Natural killer cell (primary cell): ENCODE measurements at regions not wholly inside any gene's neighbourhood (a gene's known extent, or its start where the extent isn't known, plus 50 kb on each side); places are given as distances from the start of the nearest gene placed in this dataset.

Source experiments
- ATAC-seq, 3 donors: fragments of 150-1000 bp in 2 of 3; fragments of 200-7000 bp in 1 of 3; cut with Tn5 transposase; 1 replicate in 1 of 3; 2 replicates in 2 of 3; pipeline ENCODE4 v1.10.0; 2021; ENCODE audit warnings: mild to moderate bottlenecking in 2 of 3, moderate library complexity in 2 of 3
- DNase-seq, 2 donors: peaks; one replicate each; pipeline versions ENCODE4 v3.0.0 to v3.0.0-alpha.2; 2013 to 2021; ENCODE audit warnings: mixed read lengths in 1 of 2
- H3K27ac ChIP-seq: one replicate; pipeline ENCODE4 v1.5.1; 2013; ENCODE audit warnings: mild to moderate bottlenecking, low read length
- H3K27me3 ChIP-seq: one replicate; pipeline ENCODE4 v1.6.1; 2013; ENCODE audit warnings: low read length; ENCODE audit not compliant: control insufficient read depth, insufficient read depth
- H3K36me3 ChIP-seq: one replicate; pipeline ENCODE4 v1.6.1; 2013; ENCODE audit warnings: low read length; ENCODE audit not compliant: control insufficient read depth, insufficient read depth
- H3K4me1 ChIP-seq: one replicate; pipeline ENCODE4 v1.6.1; 2013; ENCODE audit warnings: low read length; ENCODE audit not compliant: control insufficient read depth, insufficient read depth
- H3K4me3 ChIP-seq: one replicate; pipeline ENCODE4 v1.5.1; 2013; ENCODE audit warnings: low read length
- H3K9me3 ChIP-seq: one replicate; pipeline ENCODE4 v1.6.1; 2013; ENCODE audit warnings: low read length; ENCODE audit not compliant: control insufficient read depth, insufficient read depth
- H3K27ac Mint-ChIP-seq, 2 donors: one replicate each; pipeline ENCODE4 v1.8.0; 2022; ENCODE audit warnings: mild to moderate bottlenecking in 2 of 2, mixed read lengths in 2 of 2, moderate library complexity in 1 of 2
- H3K27me3 Mint-ChIP-seq, 2 donors: one replicate each; pipeline ENCODE4 v1.8.0; 2022; ENCODE audit warnings: low read depth in 2 of 2, mixed read lengths in 2 of 2
- H3K36me3 Mint-ChIP-seq: one replicate; pipeline ENCODE4 v1.8.0; 2022; ENCODE audit warnings: mixed read lengths
- H3K4me1 Mint-ChIP-seq, 2 donors: one replicate each; pipeline ENCODE4 v1.8.0; 2022; ENCODE audit warnings: mixed read lengths in 2 of 2
- H3K4me3 Mint-ChIP-seq: one replicate; pipeline ENCODE4 v1.8.0; 2022; ENCODE audit warnings: mild to moderate bottlenecking, moderate library complexity, mixed read lengths
- H3K9me3 Mint-ChIP-seq, 2 donors: one replicate each; pipeline ENCODE4 v1.8.0; 2022; ENCODE audit warnings: mixed read lengths in 2 of 2
- WGBS: methylation state at CpG from one replicate; pipeline ENCODE4 v1.1.7; 2013; ENCODE audit warnings: missing lambda C conversion rate; ENCODE audit not compliant: insufficient coverage; 5-methylcytosine and 5-hydroxymethylcytosine counted together
- intact Hi-C: fragments of 100-400 bp; cut with micrococcal nuclease; formaldehyde crosslinking; loops from one replicate; pipeline ENCODE4 v1.14.2; 2022
- TF ChIP-seq, protein P1 (sequence below): fragments of 200-600 bp; IDR thresholded peaks from one replicate; pipeline ENCODE4 v1.8.0; 2022; ENCODE audit warnings: antibody characterized with exemption

DNA sequence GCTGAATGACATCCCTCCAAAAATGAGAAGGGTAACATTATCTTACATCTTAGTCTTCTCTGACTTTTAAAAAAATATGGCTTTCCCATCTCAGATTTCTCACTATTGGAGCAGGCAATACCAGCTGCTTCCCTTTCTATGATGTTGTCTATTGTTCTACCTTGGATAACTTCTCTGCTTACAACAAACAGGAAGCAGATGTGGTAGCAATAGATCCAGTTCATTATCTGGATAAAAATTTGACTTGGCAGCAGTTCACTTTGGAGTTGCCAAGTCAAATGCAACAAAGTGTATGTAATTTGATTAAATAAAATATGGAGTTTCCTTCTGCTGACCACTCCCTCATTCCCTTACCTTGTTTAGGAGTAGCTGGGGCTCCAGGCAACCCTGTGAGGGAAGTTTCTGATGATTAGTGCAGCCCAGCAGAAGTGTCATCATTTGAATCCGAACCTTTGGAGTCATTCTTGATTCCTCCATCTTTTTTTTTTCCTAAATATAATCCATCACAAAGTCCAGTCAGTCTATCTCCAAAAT lies 72.0 kb upstream of the GPRIN3 start:
- Histone ChIP-seq H3K4me1 (no peaks in the 10 kb centered on the region), H3K4me3 (no peak overlapping the region), H3K27me3 (no peaks in the 10 kb centered on the region), H3K9me3 (no peaks in the 10 kb centered on the region), H3K36me3 (no peaks in the 10 kb centered on the region), H3K27ac (no peak overlapping the region)
- DNase-seq: no peak
- Mint-ChIP-seq H3K9me3 (peaks cover 0 to 4% of the 10 kb centered on the region in 2 donors), H3K4me1 (peaks cover 0 to 4% of the 10 kb centered on the region in 2 donors), H3K36me3 (no peaks in the 10 kb centered on the region), H3K27ac (no peak overlapping the region), H3K4me3 (no peak overlapping the region), H3K27me3 (peaks cover 0 to 4% of the 10 kb centered on the region in 2 donors)
- TF ChIP-seq, protein P1, sequence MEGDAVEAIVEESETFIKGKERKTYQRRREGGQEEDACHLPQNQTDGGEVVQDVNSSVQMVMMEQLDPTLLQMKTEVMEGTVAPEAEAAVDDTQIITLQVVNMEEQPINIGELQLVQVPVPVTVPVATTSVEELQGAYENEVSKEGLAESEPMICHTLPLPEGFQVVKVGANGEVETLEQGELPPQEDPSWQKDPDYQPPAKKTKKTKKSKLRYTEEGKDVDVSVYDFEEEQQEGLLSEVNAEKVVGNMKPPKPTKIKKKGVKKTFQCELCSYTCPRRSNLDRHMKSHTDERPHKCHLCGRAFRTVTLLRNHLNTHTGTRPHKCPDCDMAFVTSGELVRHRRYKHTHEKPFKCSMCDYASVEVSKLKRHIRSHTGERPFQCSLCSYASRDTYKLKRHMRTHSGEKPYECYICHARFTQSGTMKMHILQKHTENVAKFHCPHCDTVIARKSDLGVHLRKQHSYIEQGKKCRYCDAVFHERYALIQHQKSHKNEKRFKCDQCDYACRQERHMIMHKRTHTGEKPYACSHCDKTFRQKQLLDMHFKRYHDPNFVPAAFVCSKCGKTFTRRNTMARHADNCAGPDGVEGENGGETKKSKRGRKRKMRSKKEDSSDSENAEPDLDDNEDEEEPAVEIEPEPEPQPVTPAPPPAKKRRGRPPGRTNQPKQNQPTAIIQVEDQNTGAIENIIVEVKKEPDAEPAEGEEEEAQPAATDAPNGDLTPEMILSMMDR: no peak
- ATAC-seq: no peak
- intact Hi-C loops: loop anchor here (10.0 kb wide), 1 partner anchor 55 kb away; no protein-coding TSS in a partner anchor
- WGBS: 100% methylated on average over 1 of the region's 1 CpG

DNA sequence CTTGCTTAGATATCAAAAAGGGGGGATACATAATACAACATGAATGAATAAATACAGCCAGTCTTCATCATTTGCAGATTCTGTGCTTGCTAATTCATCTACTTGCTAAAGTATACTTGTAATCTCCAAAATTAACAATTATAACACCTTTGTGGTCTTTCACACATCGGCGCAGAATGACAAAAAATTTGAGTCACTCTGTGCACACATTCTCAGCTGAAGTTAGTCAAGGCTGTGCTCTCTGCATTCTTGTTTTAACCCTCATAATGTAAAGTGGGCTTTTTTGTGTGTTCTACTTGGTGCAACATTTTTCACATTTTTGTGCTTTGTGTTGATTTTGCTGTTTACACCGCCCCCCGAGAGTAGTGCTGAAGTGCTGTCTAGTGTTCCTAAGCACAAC lies 65.8 kb upstream of the GPRIN3 start:
- 53% methylated on average over 4 of the region's 4 CpGs for WGBS
- ATAC-seq (peak; percentile 64 to 84 (median 83)), DNase-seq (peak in 1 of 2 donors; percentile 5)
- H3K4me3 ChIP-seq: no peak overlapping the region
- H3K27me3 ChIP-seq: no peaks in the 10 kb centered on the region
- no peak overlapping the region for H3K27ac ChIP-seq
- no peaks in the 10 kb centered on the region for H3K9me3 ChIP-seq
- intact Hi-C loops: loop anchor here (10.0 kb wide), 1 partner anchor 49 kb away; no protein-coding TSS in a partner anchor
- no peaks in the 10 kb centered on the region for H3K36me3 ChIP-seq
- Mint-ChIP-seq H3K4me3 (no peak overlapping the region), H3K27ac (no peak overlapping the region), H3K27me3 (peaks cover 0 to 3% of the 10 kb centered on the region in 2 donors), H3K36me3 (no peaks in the 10 kb centered on the region), H3K9me3 (no peaks in the 10 kb centered on the region), H3K4me1 (peaks cover 6 to 11% of the 10 kb centered on the region in 2 donors)
- TF ChIP-seq, protein P1: no peak
- no peaks in the 10 kb centered on the region for H3K4me1 ChIP-seq

- H3K27ac Mint-ChIP-seq: no peak overlapping the region
Measured at GRCh38 chr4:89371614-89372013, 64.0 kb upstream of the GPRIN3 start.

More at GRCh38 chr4:89371614-89372013, 64.0 kb upstream of the GPRIN3 start:
- no peak for ATAC-seq
- no peak overlapping the region for H3K4me3 Mint-ChIP-seq
- H3K9me3 Mint-ChIP-seq: no peaks in the 10 kb centered on the region
- Histone ChIP-seq H3K27ac (no peak overlapping the region), H3K36me3 (no peaks in the 10 kb centered on the region), H3K9me3 (no peaks in the 10 kb centered on the region), H3K4me1 (no peaks in the 10 kb centered on the region), H3K27me3 (no peaks in the 10 kb centered on the region), H3K4me3 (no peak overlapping the region)
- H3K4me1 Mint-ChIP-seq: peaks cover 6 to 17% of the 10 kb centered on the region in 2 donors
- TF ChIP-seq, protein P1: no peak
- peaks cover 0 to 3% of the 10 kb centered on the region in 2 donors for H3K27me3 Mint-ChIP-seq
- 70% methylated on average over 3 of the region's 3 CpGs for WGBS
- DNase-seq: no peak
- H3K36me3 Mint-ChIP-seq: no peaks in the 10 kb centered on the region
- intact Hi-C loops: loop anchor here (10.0 kb wide), 1 partner anchor 47 kb away; no protein-coding TSS in a partner anchor
